ENCODE measurements at regions not wholly inside any gene's neighbourhood (a gene's known extent, or its start where the extent isn't known, plus 50 kb on each side); places are given as distances from the start of the nearest gene placed in this dataset.
A peak's percentile ranks its signal among the peaks of the same experiment; 100 is the strongest.

GRCh38 chr3:22765679-22766078, 437.4 kb upstream of the UBE2E2 start:
- H3K27me3 Mint-ChIP-seq (ENCODE audit: insufficient read depth, unreplicated experiment), result no peaks in the 10 kb centered on the region
- ChIA-PET CTCF (no interaction called here), POLR2A (no interaction called here)
- no peak overlapping the region for H3K4me3 ChIP-seq (ENCODE audit: low read depth, low read length)
- no peak overlapping the region for H3K27ac Mint-ChIP-seq (ENCODE audit: unreplicated experiment)
- 0 out of 2 replicates have a peak, but pooled peaks cover 3% of the 10 kb centered on the region for H3K4me1 ChIP-seq
- no peak overlapping the region for H3K4me3 Mint-ChIP-seq (ENCODE audit: unreplicated experiment)
- H3K4me1 Mint-ChIP-seq (ENCODE audit: low read depth, unreplicated experiment), result no peaks in the 10 kb centered on the region
- intact Hi-C loops (cut with micrococcal nuclease; ENCODE audit: unreplicated experiment), result no loop called here
- no peak for TF ChIP-seq CTCF (IDR thresholded peaks at IDR 0.05; ENCODE audit: insufficient read depth in 1 of 2, low read depth in 1 of 2, low read length in 1 of 2, severe bottlenecking in 1 of 2, unreplicated experiment in 1 of 2)
- no peaks in the 10 kb centered on the region for H3K36me3 ChIP-seq (ENCODE audit: control insufficient read depth, insufficient read depth, low read length)
- no peak for DNase-seq
- H3K36me3 Mint-ChIP-seq (ENCODE audit: insufficient read depth, unreplicated experiment), result no peaks in the 10 kb centered on the region
- H3K27me3 ChIP-seq (replicated peaks; ENCODE audit: control insufficient read depth, insufficient read depth, low read length), result no peaks in the 10 kb centered on the region
- BruUV-seq (replicated peaks), result no TSS peak
- no peaks in the 10 kb centered on the region for H3K9me3 ChIP-seq
- H3K9me3 Mint-ChIP-seq (ENCODE audit: unreplicated experiment), result peaks cover 6% of the 10 kb centered on the region

- ChIA-PET CTCF (no interaction called here), POLR2A (no interaction called here)
- no peaks in the 10 kb centered on the region for H3K36me3 ChIP-seq (ENCODE audit: control insufficient read depth, insufficient read depth, low read length)
- intact Hi-C loops (cut with micrococcal nuclease; ENCODE audit: unreplicated experiment), result no loop called here
- no peaks in the 10 kb centered on the region for H3K9me3 ChIP-seq
- no peak overlapping the region for H3K4me3 ChIP-seq (ENCODE audit: low read depth, low read length)
- H3K9me3 Mint-ChIP-seq (ENCODE audit: unreplicated experiment), result peaks cover under 1% of the 10 kb centered on the region
- no peaks in the 10 kb centered on the region for H3K4me1 ChIP-seq
- DNase-seq, result no peak
- no peak for TF ChIP-seq CTCF (IDR thresholded peaks at IDR 0.05; ENCODE audit: insufficient read depth in 1 of 2, low read depth in 1 of 2, low read length in 1 of 2, severe bottlenecking in 1 of 2, unreplicated experiment in 1 of 2)
- H3K27me3 ChIP-seq (replicated peaks; ENCODE audit: control insufficient read depth, insufficient read depth, low read length), result no peaks in the 10 kb centered on the region
- BruUV-seq (replicated peaks), result no TSS peak
- no peak overlapping the region for H3K4me3 Mint-ChIP-seq (ENCODE audit: unreplicated experiment)
- H3K4me1 Mint-ChIP-seq (ENCODE audit: low read depth, unreplicated experiment), result peaks cover 4% of the 10 kb centered on the region
- no peak overlapping the region for H3K27ac Mint-ChIP-seq (ENCODE audit: unreplicated experiment)
- H3K36me3 Mint-ChIP-seq (ENCODE audit: insufficient read depth, unreplicated experiment), result no peaks in the 10 kb centered on the region
- H3K27me3 Mint-ChIP-seq (ENCODE audit: insufficient read depth, unreplicated experiment), result no peaks in the 10 kb centered on the region
These were observed 425.3 kb upstream of the UBE2E2 start for GRCh38 chr3:22777834-22778233.

GRCh38 chr3:22779737-22780136, 423.4 kb upstream of the UBE2E2 start:
- Histone ChIP-seq H3K4me3 (ENCODE audit: low read depth, low read length) (no peak overlapping the region), H3K36me3 (ENCODE audit: control insufficient read depth, insufficient read depth, low read length) (no peaks in the 10 kb centered on the region), H3K27me3 (replicated peaks; ENCODE audit: control insufficient read depth, insufficient read depth, low read length) (no peaks in the 10 kb centered on the region), H3K9me3 (no peaks in the 10 kb centered on the region), H3K4me1 (no peaks in the 10 kb centered on the region)
- POLR2A ChIA-PET, result no interaction called here
- no peaks in the 10 kb centered on the region for H3K27me3 Mint-ChIP-seq (ENCODE audit: insufficient read depth, unreplicated experiment)
- CTCF ChIA-PET, result no interaction called here
- no peak overlapping the region for H3K4me3 Mint-ChIP-seq (ENCODE audit: unreplicated experiment)
- intact Hi-C loops (cut with micrococcal nuclease; ENCODE audit: unreplicated experiment), result no loop called here
- no peak overlapping the region for H3K27ac Mint-ChIP-seq (ENCODE audit: unreplicated experiment)
- H3K4me1 Mint-ChIP-seq (ENCODE audit: low read depth, unreplicated experiment), result peaks cover 4% of the 10 kb centered on the region
- TF ChIP-seq CTCF (IDR thresholded peaks at IDR 0.05; ENCODE audit: insufficient read depth in 1 of 2, low read depth in 1 of 2, low read length in 1 of 2, severe bottlenecking in 1 of 2, unreplicated experiment in 1 of 2), result no peak
- peak in 1 of 2 experiments; percentile 35 for DNase-seq
- no peaks in the 10 kb centered on the region for H3K36me3 Mint-ChIP-seq (ENCODE audit: insufficient read depth, unreplicated experiment)
- BruUV-seq (replicated peaks), result no TSS peak
- peaks cover 10% of the 10 kb centered on the region for H3K9me3 Mint-ChIP-seq (ENCODE audit: unreplicated experiment)

All from Caco-2 (cell line).